Thyroid gland (tissue), 4 donors: ENCODE measurements at regions not wholly inside any gene's neighbourhood (a gene's known extent, or its start where the extent isn't known, plus 50 kb on each side); places are given as distances from the start of the nearest gene placed in this dataset.

ENCODE experiments used
- POLR2A ChIP-seq, 2 donors: fragments of 450-650 bp; IDR thresholded peaks; one replicate each; pipeline ENCODE4 v1.6.1; 2017; ENCODE audit warnings: antibody characterized with exemption in 2 of 2, mild to moderate bottlenecking in 2 of 2, moderate library complexity in 1 of 2
- TF ChIP-seq, protein P1 (sequence below), 6 experiments: fragments of 200-600 bp in 3 of 6; fragments of 450-650 bp in 3 of 6; sonication (generic) in 3 of 6; IDR thresholded peaks; one replicate each; pipeline ENCODE4 v1.5.1; 2016 to 2019; ENCODE audit warnings: antibody characterized with exemption in 6 of 6, mild to moderate bottlenecking in 2 of 6, inconsistent platforms in 1 of 6, moderate library complexity in 1 of 6

DNA sequence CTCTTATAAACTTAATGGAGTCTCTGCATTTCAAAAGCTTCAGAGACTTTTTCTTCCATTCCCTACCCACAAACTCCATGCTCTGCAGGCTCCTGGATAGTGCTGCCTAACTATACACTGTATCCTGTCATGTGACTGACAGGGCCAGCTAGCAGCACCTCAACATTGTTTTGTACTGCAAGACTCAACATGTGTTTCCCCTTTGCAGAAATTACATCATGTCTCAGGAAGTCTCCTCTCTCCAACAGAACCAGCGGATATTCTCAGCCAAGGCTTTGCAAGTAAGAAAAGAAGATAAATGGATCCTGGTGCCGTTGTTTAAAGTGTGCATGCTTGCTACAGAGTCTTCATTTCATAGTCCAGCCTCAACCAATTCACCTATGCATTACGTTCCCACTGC, 164.0 kb upstream of the UBASH3B start:
- TF ChIP-seq, protein P1, sequence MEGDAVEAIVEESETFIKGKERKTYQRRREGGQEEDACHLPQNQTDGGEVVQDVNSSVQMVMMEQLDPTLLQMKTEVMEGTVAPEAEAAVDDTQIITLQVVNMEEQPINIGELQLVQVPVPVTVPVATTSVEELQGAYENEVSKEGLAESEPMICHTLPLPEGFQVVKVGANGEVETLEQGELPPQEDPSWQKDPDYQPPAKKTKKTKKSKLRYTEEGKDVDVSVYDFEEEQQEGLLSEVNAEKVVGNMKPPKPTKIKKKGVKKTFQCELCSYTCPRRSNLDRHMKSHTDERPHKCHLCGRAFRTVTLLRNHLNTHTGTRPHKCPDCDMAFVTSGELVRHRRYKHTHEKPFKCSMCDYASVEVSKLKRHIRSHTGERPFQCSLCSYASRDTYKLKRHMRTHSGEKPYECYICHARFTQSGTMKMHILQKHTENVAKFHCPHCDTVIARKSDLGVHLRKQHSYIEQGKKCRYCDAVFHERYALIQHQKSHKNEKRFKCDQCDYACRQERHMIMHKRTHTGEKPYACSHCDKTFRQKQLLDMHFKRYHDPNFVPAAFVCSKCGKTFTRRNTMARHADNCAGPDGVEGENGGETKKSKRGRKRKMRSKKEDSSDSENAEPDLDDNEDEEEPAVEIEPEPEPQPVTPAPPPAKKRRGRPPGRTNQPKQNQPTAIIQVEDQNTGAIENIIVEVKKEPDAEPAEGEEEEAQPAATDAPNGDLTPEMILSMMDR (IDR thresholded peaks at IDR 0.05) = no peak
- TF ChIP-seq POLR2A (IDR thresholded peaks at IDR 0.05) = no peak
